PFSK-1 (cell line): ENCODE measurements at regions not wholly inside any gene's neighbourhood (a gene's known extent, or its start where the extent isn't known, plus 50 kb on each side); places are given as distances from the start of the nearest gene placed in this dataset.

ENCODE experiments used
- FOXP2 ChIP-seq: optimal IDR thresholded peaks from 2 replicates; pipeline ENCODE3; 2011; ENCODE audit warnings: borderline replicate concordance, control low read depth, inconsistent platforms; ENCODE audit not compliant: insufficient read depth; ENCODE audit errors: extremely low read length, extremely low read depth
- POLR2AphosphoS5 ChIP-seq: IDR thresholded peaks from 2 replicates; pipeline ENCODE4 v1.6.1; 2012; ENCODE audit warnings: low read depth, mild to moderate bottlenecking, control low read depth, low read length, moderate library complexity
- SIN3A ChIP-seq: IDR thresholded peaks from 2 replicates; pipeline ENCODE4 v1.6.1; 2012; ENCODE audit warnings: mild to moderate bottlenecking, low read length, moderate library complexity, borderline replicate concordance; ENCODE audit not compliant: insufficient read depth
- TAF1 ChIP-seq: IDR thresholded peaks from 2 replicates; pipeline ENCODE4 v1.6.1; 2012; ENCODE audit warnings: low read length, control low read depth, borderline replicate concordance; ENCODE audit not compliant: insufficient read depth
- TF ChIP-seq, protein P1 (sequence below), 2 experiments: IDR thresholded peaks; 2 replicates each; pipeline versions ENCODE4 v1.6.1 to v1.8.0; 2011 to 2012; ENCODE audit warnings: low read depth in 2 of 2, low read length in 2 of 2, control low read depth in 1 of 2, inconsistent platforms in 1 of 2, mild to moderate bottlenecking in 1 of 2, moderate library complexity in 1 of 2; ENCODE audit not compliant: insufficient read depth in 1 of 2

- TF ChIP-seq FOXP2 (no peak), SIN3A (no peak), POLR2AphosphoS5 (no peak), TAF1 (no peak)
- TF ChIP-seq, protein P1, sequence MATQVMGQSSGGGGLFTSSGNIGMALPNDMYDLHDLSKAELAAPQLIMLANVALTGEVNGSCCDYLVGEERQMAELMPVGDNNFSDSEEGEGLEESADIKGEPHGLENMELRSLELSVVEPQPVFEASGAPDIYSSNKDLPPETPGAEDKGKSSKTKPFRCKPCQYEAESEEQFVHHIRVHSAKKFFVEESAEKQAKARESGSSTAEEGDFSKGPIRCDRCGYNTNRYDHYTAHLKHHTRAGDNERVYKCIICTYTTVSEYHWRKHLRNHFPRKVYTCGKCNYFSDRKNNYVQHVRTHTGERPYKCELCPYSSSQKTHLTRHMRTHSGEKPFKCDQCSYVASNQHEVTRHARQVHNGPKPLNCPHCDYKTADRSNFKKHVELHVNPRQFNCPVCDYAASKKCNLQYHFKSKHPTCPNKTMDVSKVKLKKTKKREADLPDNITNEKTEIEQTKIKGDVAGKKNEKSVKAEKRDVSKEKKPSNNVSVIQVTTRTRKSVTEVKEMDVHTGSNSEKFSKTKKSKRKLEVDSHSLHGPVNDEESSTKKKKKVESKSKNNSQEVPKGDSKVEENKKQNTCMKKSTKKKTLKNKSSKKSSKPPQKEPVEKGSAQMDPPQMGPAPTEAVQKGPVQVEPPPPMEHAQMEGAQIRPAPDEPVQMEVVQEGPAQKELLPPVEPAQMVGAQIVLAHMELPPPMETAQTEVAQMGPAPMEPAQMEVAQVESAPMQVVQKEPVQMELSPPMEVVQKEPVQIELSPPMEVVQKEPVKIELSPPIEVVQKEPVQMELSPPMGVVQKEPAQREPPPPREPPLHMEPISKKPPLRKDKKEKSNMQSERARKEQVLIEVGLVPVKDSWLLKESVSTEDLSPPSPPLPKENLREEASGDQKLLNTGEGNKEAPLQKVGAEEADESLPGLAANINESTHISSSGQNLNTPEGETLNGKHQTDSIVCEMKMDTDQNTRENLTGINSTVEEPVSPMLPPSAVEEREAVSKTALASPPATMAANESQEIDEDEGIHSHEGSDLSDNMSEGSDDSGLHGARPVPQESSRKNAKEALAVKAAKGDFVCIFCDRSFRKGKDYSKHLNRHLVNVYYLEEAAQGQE (IDR thresholded peaks at IDR 0.05; ENCODE audit: insufficient read depth in 1 of 2, low read depth in 2 of 2, low read length in 2 of 2), result no peak
Observed at GRCh38 chr11:133706925-133707794, 138.2 kb downstream of the SPATA19 start.

GRCh38 chr11:133705873-133706272, 139.4 kb downstream of the SPATA19 start:
- TF ChIP-seq FOXP2 (no peak), SIN3A (no peak), POLR2AphosphoS5 (no peak), TAF1 (no peak)
- TF ChIP-seq, protein P1 (IDR thresholded peaks at IDR 0.05; ENCODE audit: insufficient read depth in 1 of 2, low read depth in 2 of 2, low read length in 2 of 2), result no peak

DNA sequence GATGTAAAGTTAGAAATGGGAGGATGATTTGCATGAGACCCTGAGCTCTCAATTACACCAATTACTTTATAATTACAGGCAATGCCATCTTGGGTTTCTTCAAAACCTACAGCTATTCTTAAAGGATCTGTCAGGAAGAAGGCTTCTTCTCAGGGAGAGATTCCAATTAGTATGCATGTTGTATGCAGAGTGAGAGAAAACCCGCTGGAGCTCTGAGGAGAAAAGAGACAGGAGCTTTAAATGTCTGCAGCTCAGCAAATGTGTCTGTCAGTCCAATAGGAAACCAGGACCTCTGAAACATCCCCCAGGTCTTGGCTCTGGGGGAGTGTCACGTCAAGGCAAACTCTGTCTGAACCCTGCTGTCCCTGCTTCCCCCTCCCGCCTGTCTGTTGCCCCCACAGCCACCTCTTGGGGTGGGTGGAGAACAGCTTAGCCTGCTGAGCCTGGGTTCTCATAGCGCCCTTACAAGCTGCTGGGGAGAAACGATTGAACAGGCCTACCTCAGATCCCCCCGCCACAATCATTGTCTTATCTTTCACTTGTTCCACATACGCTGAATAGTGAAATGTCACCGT, 140.2 kb downstream of the SPATA19 start:
- TF ChIP-seq, protein P1 (IDR thresholded peaks at IDR 0.05; ENCODE audit: insufficient read depth in 1 of 2, low read depth in 2 of 2, low read length in 2 of 2), result no peak
- TF ChIP-seq SIN3A (no peak), POLR2AphosphoS5 (no peak), TAF1 (no peak), FOXP2 (no peak)

GRCh38 chr11:133699071-133699470, 146.2 kb downstream of the SPATA19 start:
- no peak for TF ChIP-seq SIN3A
- TF ChIP-seq, protein P1 (IDR thresholded peaks at IDR 0.05; ENCODE audit: insufficient read depth in 1 of 2, low read depth in 2 of 2, low read length in 2 of 2), result no peak
- TF ChIP-seq POLR2AphosphoS5, result no peak
- TF ChIP-seq FOXP2, result no peak
- TF ChIP-seq TAF1, result no peak

GRCh38 chr11:133698654-133699053, 146.7 kb downstream of the SPATA19 start:
- TF ChIP-seq TAF1 (no peak), POLR2AphosphoS5 (no peak), SIN3A (no peak), FOXP2 (no peak)
- TF ChIP-seq, protein P1 (IDR thresholded peaks at IDR 0.05; ENCODE audit: insufficient read depth in 1 of 2, low read depth in 2 of 2, low read length in 2 of 2), result no peak
